Neural cell (in vitro differentiated cells): ENCODE measurements at regions not wholly inside any gene's neighbourhood (a gene's known extent, or its start where the extent isn't known, plus 50 kb on each side); places are given as distances from the start of the nearest gene placed in this dataset.
A peak's percentile ranks its signal among the peaks of the same experiment; 100 is the strongest.

ENCODE experiments used
- H2AFZ ChIP-seq: fragments of 200-600, 300-800 bp; sonication (generic), shearing (Covaris generic); 2 replicates; pipeline ENCODE4 v1.6.0; 2014; ENCODE audit warnings: low read depth, mild to moderate bottlenecking, antibody characterized with exemption, low read length, moderate library complexity
- H3F3A ChIP-seq: fragments of 200-600 bp; shearing (Covaris generic); 2 replicates; pipeline ENCODE4 v1.6.1; 2016; ENCODE audit warnings: mild to moderate bottlenecking, moderate library complexity, mixed read lengths, antibody characterized with exemption, low read length; ENCODE audit not compliant: insufficient read depth, poor library complexity, severe bottlenecking
- H3K27ac ChIP-seq: fragments of 200-600, 300-800 bp; sonication (generic), shearing (Covaris generic); 2 replicates; pipeline ENCODE4 v1.5.1; 2014; ENCODE audit warnings: mild to moderate bottlenecking, low read length, moderate library complexity
- H3K27me3 ChIP-seq: fragments of 300-800, 200-600 bp; sonication (generic), shearing (Covaris generic); 2 replicates; pipeline ENCODE4 v1.6.0; 2014; ENCODE audit warnings: mild to moderate bottlenecking, low read depth, low read length, moderate library complexity; ENCODE audit not compliant: insufficient read depth
- H3K36me3 ChIP-seq: fragments of 300-800, 200-600 bp; sonication (generic), shearing (Covaris generic); 2 replicates; pipeline ENCODE4 v1.5.1; 2014; ENCODE audit warnings: mild to moderate bottlenecking, antibody characterized with exemption, low read length, moderate library complexity; ENCODE audit not compliant: insufficient read depth
- H3K4me2 ChIP-seq: fragments of 300-800, 200-600 bp; sonication (generic), shearing (Covaris generic); 2 replicates; pipeline ENCODE4 v1.6.0; 2014; ENCODE audit warnings: mild to moderate bottlenecking, low read length
- H3K4me3 ChIP-seq: fragments of 300-800, 200-600 bp; sonication (generic), shearing (Covaris generic); 2 replicates; pipeline ENCODE4 v1.5.1; 2014; ENCODE audit warnings: mild to moderate bottlenecking, low read length, moderate library complexity
- H3K79me2 ChIP-seq: fragments of 200-600 bp; shearing (Covaris generic); replicated peaks from 2 replicates; pipeline ENCODE4 v1.6.0; 2014; ENCODE audit warnings: mild to moderate bottlenecking, low read length, moderate library complexity; ENCODE audit not compliant: insufficient read depth
- H3K9ac ChIP-seq: fragments of 300-800, 200-600 bp; sonication (generic), shearing (Covaris generic); 2 replicates; pipeline ENCODE4 v1.6.1; 2016; ENCODE audit warnings: mild to moderate bottlenecking, low read length, mixed read lengths
- H3K9me2 ChIP-seq: fragments of 200-600 bp; shearing (Covaris generic); 2 replicates; pipeline ENCODE4 v1.6.1; 2016; ENCODE audit warnings: mild to moderate bottlenecking, low read length, mixed read lengths; ENCODE audit not compliant: insufficient read depth
- H3K9me3 ChIP-seq: fragments of 200-600, 300-800 bp; sonication (generic), shearing (Covaris generic); 2 replicates; pipeline ENCODE4 v1.6.1; 2016; ENCODE audit warnings: mild to moderate bottlenecking, mixed run types, low read length, moderate library complexity, mixed read lengths
- H4K20me1 ChIP-seq: fragments of 200-600 bp; shearing (Covaris generic); 2 replicates; pipeline ENCODE4 v1.6.1; 2016; ENCODE audit warnings: mild to moderate bottlenecking, mixed run types; ENCODE audit not compliant: insufficient read depth
- CTCF ChIP-seq: fragments of 450-650 bp; IDR thresholded peaks from 2 replicates; pipeline ENCODE4 v1.5.1; 2014; ENCODE audit warnings: antibody characterized with exemption, mild to moderate bottlenecking, moderate library complexity; ENCODE audit not compliant: poor library complexity, severe bottlenecking
- EP300 ChIP-seq: fragments of 450-650 bp; conservative IDR thresholded peaks from 2 replicates; pipeline ENCODE4 v1.6.1; 2014; ENCODE audit warnings: antibody characterized with exemption, mild to moderate bottlenecking, moderate library complexity; ENCODE audit not compliant: poor library complexity, severe bottlenecking
- EZH2 ChIP-seq: fragments of 200-600, 300-800 bp; shearing (Covaris generic), sonication (generic); IDR thresholded peaks from 2 replicates; pipeline ENCODE4 v1.6.1; 2014; ENCODE audit warnings: antibody characterized with exemption, low read length, borderline replicate concordance, mild to moderate bottlenecking; ENCODE audit not compliant: insufficient read depth, poor library complexity, severe bottlenecking
- POLR2AphosphoS5 ChIP-seq: IDR thresholded peaks from 2 replicates; pipeline ENCODE4 v1.6.1; 2012
- RAD21 ChIP-seq: fragments of 450-650 bp; conservative IDR thresholded peaks from 2 replicates; pipeline ENCODE4 v1.6.1; 2014; ENCODE audit warnings: antibody characterized with exemption, mild to moderate bottlenecking, moderate library complexity
- REST ChIP-seq: IDR thresholded peaks from 2 replicates; pipeline ENCODE4 v1.6.1; 2012; ENCODE audit warnings: borderline replicate concordance
- SMC3 ChIP-seq: fragments of 450-650 bp; conservative IDR thresholded peaks from 2 replicates; pipeline ENCODE4 v1.6.1; 2014; ENCODE audit warnings: antibody characterized with exemption, mild to moderate bottlenecking, moderate library complexity; ENCODE audit not compliant: poor library complexity
- TAF1 ChIP-seq: IDR thresholded peaks from 2 replicates; pipeline ENCODE4 v1.6.1; 2012; ENCODE audit warnings: low read depth

DNA sequence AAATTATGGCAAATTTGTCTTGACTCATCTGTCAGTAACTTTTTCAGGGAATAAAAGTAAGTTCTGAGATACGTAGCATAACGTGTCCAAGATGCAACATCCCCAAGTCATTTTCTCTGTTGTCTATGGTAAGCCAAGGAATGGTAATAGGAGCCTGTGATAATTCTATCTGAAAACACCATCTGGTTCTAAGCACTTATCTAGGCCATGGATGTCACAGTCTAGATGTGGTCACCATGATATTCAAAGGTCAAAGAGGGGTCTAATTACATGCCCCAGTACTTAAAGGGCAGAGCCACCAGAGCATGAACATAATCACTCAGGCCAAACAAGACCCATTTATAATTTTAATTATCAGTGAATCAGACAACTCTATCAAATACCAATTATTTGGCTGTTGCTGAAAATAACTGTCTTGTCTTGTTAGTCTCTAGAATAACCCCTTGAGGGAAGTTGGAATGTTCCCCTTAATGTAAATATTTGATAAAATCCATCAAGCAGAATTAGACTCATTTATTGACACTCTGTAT is 225.1 kb upstream of the MPPED2 start:
- Histone ChIP-seq H2AFZ (no peak overlapping the region), H3K27ac (peak overlapping the region; percentile 16), H4K20me1 (no peaks in the 10 kb centered on the region), H3K4me2 (no peak overlapping the region), H3K36me3 (no peaks in the 10 kb centered on the region), H3K4me3 (no peak overlapping the region), H3K9ac (no peak overlapping the region), H3K9me3 (no peaks in the 10 kb centered on the region), H3K9me2 (no peaks in the 10 kb centered on the region), H3K79me2 (no peaks in the 10 kb centered on the region), H3K27me3 (no peaks in the 10 kb centered on the region), H3F3A (no peaks in the 10 kb centered on the region)
- no peak for TF ChIP-seq REST
- TF ChIP-seq CTCF = no peak
- no peak for TF ChIP-seq EP300

- Histone ChIP-seq H3K9ac (no peak overlapping the region), H3K79me2 (no peaks in the 10 kb centered on the region), H3K4me3 (no peak overlapping the region), H2AFZ (no peak overlapping the region), H4K20me1 (no peaks in the 10 kb centered on the region), H3K27me3 (no peaks in the 10 kb centered on the region), H3K27ac (no peak overlapping the region), H3K36me3 (no peaks in the 10 kb centered on the region), H3K9me2 (no peaks in the 10 kb centered on the region), H3K4me2 (no peak overlapping the region), H3K9me3 (no peaks in the 10 kb centered on the region), H3F3A (no peaks in the 10 kb centered on the region)
- TF ChIP-seq EP300 = no peak
- TF ChIP-seq EZH2 = no peak
- no peak for TF ChIP-seq POLR2AphosphoS5
- TF ChIP-seq RAD21 = no peak
- no peak for TF ChIP-seq TAF1
- TF ChIP-seq SMC3 = no peak
- no peak for TF ChIP-seq CTCF
- TF ChIP-seq REST = no peak
These were observed 224.0 kb upstream of the MPPED2 start for GRCh38 chr11:30810116-30810515.
